Activated naive CD4-positive, alpha-beta T cell (primary cell): ENCODE measurements at regions not wholly inside any gene's neighbourhood (a gene's known extent, or its start where the extent isn't known, plus 50 kb on each side); places are given as distances from the start of the nearest gene placed in this dataset.
"Not testable (repeated sequence)": the region's sequence is repeated elsewhere in the genome, so short reads cannot be mapped to it uniquely, and the experiment has no call there.

Experiments
- DNase-seq, 4 experiments: peaks; one replicate each; lab custom pipeline; 2025; lab: John Stamatoyannopoulos, UW

GRCh38 chr9:31443630-31444457, 940.6 kb upstream of the ACO1 start:
- DNase-seq: not testable (repeated sequence)

GRCh38 chr9:31445357-31445756, 939.1 kb upstream of the ACO1 start:
- no peak for DNase-seq

DNA sequence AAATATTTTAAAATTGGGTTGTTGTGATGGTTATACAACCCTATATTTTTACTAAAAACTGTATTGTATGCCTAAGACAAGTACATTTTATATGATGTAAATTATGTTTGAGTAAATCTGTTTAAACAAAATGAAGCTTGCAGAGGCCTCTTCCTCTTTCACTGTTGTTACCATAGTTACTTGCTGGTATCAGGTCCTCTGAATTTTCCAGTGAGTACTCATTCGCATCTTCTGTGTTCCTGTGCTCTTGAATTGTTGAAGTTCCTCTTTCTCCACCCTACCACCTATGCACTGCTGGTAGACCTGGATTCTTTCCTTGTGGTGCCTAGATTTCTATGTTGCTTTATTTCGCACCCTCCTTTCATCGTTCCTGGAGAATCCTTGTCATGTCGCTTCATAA, 938.5 kb upstream of the ACO1 start:
- no peak for DNase-seq

DNA sequence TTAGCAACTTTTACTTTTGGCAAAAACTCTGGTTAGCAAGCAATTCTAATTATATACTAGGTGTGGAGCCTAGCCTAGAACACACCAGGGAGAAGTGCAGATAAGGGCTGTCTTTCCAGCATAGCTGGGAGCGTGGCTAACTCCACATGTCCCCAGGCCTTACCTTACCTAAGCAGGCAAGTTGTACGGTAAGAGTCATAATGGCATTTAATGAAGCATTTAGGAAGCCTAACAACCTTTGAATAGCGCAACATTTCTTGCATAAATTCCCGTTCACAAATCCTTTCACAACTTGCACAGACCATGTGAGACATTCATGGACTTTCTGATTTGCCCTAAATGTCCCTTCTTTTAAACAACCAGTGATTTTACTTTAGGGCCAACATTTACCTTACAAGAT, 917.4 kb upstream of the ACO1 start:
- no peak for DNase-seq

DNA sequence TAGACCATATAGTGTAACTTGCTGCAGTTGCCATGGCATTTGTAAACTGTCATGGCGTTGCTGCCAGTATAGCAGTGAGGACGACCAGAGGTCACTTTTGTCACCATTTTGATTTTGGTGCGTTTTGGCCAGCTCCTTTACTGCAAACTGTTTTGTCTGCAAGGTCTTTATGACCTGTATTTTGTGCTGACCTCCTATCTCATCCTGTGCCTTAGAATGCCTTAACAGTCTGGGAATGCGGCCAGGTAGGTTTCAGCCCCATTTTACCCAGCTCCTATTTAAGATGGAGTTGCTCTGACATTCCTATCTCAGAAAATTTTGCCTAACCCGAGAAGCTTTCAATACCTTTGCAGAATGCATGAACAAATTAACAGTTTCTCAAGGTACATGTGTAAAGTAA, 914.4 kb upstream of the ACO1 start:
- no peak for DNase-seq

DNA sequence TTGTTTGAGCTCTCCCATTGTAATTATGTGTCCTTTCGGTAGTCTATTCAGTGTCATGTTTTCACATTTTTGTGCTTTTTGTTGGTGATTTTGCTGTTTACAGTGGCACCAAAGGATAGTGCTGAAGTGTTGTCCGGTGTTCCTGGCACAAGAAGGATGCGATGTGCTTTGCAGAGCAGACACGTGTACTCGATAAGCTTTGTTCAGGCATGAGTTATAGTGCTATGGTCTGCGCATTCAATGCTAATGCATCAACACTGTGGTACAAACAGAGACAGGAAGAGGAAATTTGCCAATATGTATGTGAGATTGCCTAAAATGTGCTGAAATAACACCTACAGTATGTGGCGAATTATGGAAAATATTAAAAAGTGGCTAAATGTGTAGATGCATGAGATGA, 913.4 kb upstream of the ACO1 start:
- no peak for DNase-seq

DNA sequence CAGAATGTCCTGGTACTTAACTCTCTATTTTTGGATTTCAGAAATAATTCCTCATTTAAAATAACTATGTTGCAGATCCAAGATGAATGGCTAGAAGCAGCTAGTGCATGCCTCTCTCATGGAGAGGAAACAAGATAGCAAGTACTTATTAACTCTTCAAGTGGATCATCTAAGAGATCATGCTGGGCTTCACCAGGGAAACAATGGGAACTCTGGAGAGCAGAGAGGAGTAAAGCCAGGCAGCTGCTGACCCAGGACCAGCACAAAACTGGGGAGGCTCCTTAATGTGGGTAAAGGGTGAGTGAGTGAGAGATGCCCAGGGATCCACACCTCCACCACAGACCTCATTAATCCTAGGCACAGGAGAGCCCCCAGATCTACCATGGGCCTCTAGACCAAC, 897.8 kb upstream of the ACO1 start:
- no peak for DNase-seq

DNA sequence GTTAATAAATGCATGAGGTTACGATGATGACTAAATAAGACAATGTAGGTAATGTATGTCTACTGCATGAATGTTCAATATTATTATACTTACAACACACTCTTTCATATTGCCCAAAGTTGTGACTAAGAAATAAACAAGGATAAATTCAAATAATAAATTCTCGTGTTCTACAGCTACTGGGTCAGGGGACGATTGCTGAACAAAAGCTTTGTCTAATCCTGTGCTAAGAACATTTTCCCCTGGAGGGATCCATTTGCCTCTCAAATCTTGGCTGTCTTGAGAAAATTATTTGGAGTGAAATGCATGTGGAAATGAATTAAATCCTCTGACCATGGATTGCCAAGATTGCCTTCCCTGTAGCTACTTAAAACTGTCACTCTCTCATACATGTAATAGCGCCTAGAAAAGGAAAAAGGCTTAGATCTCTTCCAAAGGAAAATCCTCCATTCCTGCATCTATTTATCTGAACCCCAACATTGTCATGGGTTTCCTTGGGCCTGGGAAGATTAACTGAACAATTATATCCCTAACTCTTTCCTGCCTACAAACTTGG, 893.8 kb upstream of the ACO1 start:
- no peak for DNase-seq

GRCh38 chr9:31492229-31492628, 892.2 kb upstream of the ACO1 start:
- no peak for DNase-seq

DNA sequence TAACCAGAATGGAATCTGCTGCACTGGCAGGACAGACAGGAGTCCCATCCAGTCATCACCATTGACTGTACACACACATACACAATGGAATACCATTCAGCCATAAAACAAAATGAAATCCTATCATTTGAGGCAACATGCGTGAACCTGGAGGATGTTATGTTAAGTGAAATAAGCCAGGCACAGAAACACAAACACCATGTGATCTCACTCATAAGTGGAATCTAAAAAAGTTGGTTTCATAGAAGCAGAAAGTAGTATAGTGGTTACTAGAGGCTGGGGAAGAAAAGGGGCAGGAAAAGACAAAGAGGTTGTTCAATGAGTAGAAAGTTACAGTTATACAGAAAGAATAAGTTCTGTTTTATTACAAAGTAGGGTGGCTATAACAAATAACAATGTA, 884.0 kb upstream of the ACO1 start:
- DNase-seq: no peak

DNA sequence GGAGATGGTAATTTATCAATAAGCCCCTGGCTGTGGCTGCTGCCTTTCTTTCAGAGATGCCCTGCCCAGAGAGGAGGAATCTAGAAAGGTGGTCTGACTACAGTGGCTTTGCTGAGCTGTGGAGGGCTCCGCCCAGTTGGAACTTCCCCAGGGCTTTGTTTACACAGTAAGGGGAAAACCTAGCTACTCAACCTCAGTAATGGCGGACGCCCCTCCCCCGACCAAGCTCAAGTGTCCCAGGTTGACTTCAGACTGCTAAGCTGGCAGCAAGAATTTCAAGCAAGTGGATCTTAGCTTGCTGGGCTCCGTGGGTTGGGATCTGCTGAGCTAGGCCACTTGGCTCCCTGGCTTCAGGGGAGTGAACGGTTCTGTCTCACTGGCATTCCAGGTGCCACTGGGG, 865.4 kb upstream of the ACO1 start:
- DNase-seq: no peak

DNA sequence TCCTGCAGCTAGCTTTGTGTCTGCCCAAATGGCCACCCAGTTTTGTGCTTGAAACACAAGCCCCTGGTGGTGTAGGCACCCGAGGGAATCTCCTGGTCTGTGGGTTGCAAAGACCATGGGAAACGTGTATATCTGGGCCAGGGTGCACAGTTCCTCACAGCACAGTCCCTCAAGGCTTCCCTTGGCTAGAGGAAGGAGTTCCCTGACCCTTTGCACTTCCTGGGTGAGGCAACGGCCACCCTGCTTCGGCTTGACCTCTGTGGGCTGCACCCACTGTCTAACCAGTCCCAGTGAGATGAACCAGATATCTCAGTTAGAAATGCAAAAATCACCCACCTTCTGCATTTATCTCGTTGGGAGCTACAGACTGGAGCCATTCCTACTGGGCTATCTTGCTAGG, 865.0 kb upstream of the ACO1 start:
- DNase-seq: no peak

DNA sequence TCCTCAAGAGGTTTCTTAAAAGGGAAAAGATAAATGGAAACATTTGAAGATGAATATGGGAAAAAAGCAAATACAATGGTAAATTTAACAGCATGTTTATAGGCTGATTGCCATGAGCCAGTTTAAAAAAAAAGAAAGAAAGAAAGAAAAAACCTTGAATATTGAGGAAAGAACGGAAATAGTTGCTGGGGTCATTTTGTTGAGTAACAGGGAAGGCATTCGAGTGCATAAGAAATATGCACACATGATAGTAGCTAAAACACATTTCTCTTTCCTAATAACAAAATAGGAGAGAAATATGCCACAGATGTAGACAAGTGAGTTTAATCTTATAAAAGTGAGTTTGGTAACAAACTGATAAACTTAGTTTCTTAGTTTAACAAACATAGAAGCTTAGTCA, 864.6 kb upstream of the ACO1 start:
- DNase-seq: no peak

DNA sequence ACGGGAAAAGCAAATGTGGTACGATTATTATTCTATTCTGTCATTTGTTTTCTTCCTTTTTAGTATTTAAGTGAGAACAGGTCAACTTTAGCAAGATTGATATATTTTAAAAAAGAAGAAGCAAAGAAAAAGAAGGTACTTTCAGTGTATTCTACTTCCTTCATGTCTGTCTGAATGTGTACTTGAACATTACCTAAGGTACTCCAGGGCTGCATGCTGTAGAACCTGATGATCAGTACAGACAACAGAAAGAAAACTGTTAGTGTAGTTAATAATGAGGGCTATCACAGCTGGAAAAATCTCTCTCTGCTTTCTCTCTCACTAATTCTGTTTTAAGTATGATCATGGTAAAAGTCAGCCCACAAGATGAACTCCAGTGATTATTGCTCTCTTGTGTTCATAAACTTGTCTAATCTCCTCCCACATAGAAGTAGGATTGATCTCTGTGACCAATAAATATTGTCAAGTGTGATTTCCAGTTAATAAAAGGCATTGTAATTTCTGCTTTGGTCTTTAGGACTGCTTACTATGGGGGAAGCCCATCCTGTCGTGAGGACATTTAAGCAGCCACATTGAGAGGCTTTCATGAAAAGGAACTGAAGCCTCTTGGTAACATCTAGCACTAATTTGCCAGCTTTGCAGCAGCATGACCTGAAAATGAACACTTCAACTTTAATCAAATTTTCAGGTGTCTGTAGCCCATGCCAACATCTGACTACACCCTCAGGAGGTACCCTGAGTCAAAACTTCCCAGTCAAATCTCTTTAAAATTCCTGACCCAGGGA, 864.0 kb upstream of the ACO1 start:
- DNase-seq: no peak

GRCh38 chr9:31535651-31536050, 848.8 kb upstream of the ACO1 start:
- no peak for DNase-seq

- no peak for DNase-seq
These were observed 848.0 kb upstream of the ACO1 start for GRCh38 chr9:31536471-31536870.

GRCh38 chr9:31541721-31542281, 842.6 kb upstream of the ACO1 start:
- DNase-seq: no peak

GRCh38 chr9:31542384-31543055, 841.9 kb upstream of the ACO1 start:
- no peak for DNase-seq

DNA sequence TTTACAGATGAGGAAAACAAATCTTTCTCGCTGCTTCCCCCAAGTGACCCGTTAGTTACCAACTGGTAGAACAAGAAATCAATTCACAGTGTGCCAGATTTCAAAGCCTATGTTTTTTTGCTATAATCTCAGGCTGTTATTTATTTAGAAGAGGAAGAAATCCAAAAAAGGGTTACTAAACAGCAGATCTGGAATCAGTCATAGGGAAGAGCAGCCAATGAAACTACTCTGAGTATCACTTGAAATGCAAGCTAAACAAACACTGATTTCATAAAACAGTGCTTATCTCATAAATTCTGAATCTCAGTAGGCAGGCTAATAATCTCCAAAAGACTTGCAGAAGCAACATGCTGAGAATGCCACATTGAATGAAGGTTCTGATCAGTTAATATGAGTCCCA, 829.5 kb upstream of the ACO1 start:
- no peak for DNase-seq

DNA sequence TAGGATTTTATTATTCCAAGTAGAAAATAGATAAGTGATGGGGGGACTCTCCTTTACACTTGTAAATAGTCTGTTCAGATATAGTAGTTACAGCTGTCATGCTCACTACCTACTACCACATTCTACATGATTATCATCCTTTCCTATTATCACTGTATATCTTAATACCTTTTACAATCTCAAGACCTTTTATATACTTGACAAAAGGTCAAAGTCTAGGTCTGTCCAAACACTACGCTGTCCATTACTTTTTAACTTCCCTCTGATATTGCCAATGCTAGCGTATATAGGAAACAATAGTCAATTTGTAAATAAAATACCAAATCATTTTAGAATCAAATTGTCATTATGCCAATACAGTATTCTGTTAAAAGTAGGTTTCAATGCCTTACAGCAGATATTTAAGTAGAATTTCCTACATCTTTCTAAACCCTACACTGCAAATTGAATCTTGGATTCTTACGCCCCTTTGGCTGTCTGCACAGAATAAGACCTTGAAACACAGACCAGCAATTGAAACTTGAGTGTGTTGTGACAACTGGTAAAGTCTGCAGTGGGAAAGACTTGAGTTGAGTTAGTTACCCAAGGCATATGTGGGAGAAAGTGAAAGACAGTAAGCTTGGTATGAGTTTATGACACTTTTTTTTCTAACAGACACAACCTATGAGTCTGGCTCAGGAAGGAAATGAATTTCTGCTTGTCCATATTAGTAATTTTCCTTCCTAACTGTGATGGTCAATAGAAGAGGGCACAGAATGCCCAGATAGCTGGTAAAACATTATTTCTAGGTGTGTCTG, 827.6 kb upstream of the ACO1 start:
- no peak for DNase-seq

DNA sequence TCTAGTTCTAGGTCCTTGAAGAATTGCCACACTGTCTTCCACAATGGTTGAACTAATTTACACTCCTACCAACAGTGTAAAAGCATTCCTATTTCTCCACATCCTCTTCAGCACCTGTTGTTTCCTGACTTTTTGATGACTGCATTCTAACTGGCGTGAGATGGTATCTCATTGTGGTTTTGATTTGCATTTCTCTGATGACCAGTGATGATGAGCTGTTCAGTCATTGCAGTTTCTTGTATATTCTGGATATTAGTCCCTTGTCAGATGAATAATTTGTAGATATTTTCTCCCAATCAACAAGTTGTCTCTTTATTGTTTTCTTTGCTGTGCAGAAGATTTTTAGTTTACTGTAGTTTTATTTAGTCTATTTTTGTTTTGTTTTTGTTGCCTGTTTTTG, 812.3 kb upstream of the ACO1 start:
- DNase-seq: not testable (repeated sequence)
